GM19240 (cell line): ENCODE measurements at regions not wholly inside any gene's neighbourhood (a gene's known extent, or its start where the extent isn't known, plus 50 kb on each side); places are given as distances from the start of the nearest gene placed in this dataset.
"Not testable (repeated sequence)": the region's sequence is repeated elsewhere in the genome, so short reads cannot be mapped to it uniquely, and the experiment has no call there.

ENCODE experiments used
- DNase-seq: peaks from one replicate; pipeline ENCODE4 v3.0.0; 2011; ENCODE audit warnings: low spot score; ENCODE audit not compliant: insufficient read length

GRCh38 chr5:158451993-158452672, 593.2 kb upstream of the CLINT1 start:
- no peak for DNase-seq

GRCh38 chr5:158451203-158451992, 592.5 kb upstream of the CLINT1 start:
- no peak for DNase-seq

- DNase-seq: no peak
Measured at GRCh38 chr5:158450751-158451171, 591.8 kb upstream of the CLINT1 start.

- not testable (repeated sequence) for DNase-seq
Measured at GRCh38 chr5:158446761-158447160, 587.8 kb upstream of the CLINT1 start.

- DNase-seq: not testable (repeated sequence)
Measured at GRCh38 chr5:158439204-158439603, 580.3 kb upstream of the CLINT1 start.

GRCh38 chr5:158436271-158437065, 577.5 kb upstream of the CLINT1 start:
- DNase-seq: no peak

GRCh38 chr5:158435161-158435616, 576.2 kb upstream of the CLINT1 start:
- no peak for DNase-seq

GRCh38 chr5:158434749-158435148, 575.8 kb upstream of the CLINT1 start:
- DNase-seq: no peak

- no peak for DNase-seq
Measured at GRCh38 chr5:158433634-158434033, 574.7 kb upstream of the CLINT1 start.

- DNase-seq: no peak
Measured at GRCh38 chr5:158431369-158432029, 572.6 kb upstream of the CLINT1 start.

GRCh38 chr5:158430798-158431167, 571.8 kb upstream of the CLINT1 start:
- DNase-seq: no peak

GRCh38 chr5:158430166-158430797, 571.3 kb upstream of the CLINT1 start:
- DNase-seq: no peak

GRCh38 chr5:158429564-158429963, 570.6 kb upstream of the CLINT1 start:
- no peak for DNase-seq

- DNase-seq: no peak
Measured at GRCh38 chr5:158423623-158424200, 564.8 kb upstream of the CLINT1 start.

- no peak for DNase-seq
Measured at GRCh38 chr5:158422653-158423515, 563.9 kb upstream of the CLINT1 start.

- no peak for DNase-seq
Measured at GRCh38 chr5:158421319-158421718, 562.4 kb upstream of the CLINT1 start.

- no peak for DNase-seq
Measured at GRCh38 chr5:158419186-158419585, 560.2 kb upstream of the CLINT1 start.

GRCh38 chr5:158414780-158415179, 555.8 kb upstream of the CLINT1 start:
- DNase-seq: no peak

GRCh38 chr5:158414333-158414762, 555.4 kb upstream of the CLINT1 start:
- DNase-seq: no peak
